Ishikawa (cell line): ENCODE measurements at regions not wholly inside any gene's neighbourhood (a gene's known extent, or its start where the extent isn't known, plus 50 kb on each side); places are given as distances from the start of the nearest gene placed in this dataset.

Experiments
- CEBPB ChIP-seq: IDR thresholded peaks from 2 replicates; pipeline ENCODE4 v1.6.1; 2012
- CREB1 ChIP-seq: IDR thresholded peaks from 2 replicates; pipeline ENCODE4 v1.6.1; 2012; ENCODE audit warnings: low read depth
- EGR1 ChIP-seq: IDR thresholded peaks from 2 replicates; pipeline ENCODE4 v1.6.1; 2012
- EP300 ChIP-seq: IDR thresholded peaks from 2 replicates; pipeline ENCODE4 v1.6.1; 2012; ENCODE audit warnings: borderline replicate concordance
- FOXM1 ChIP-seq: IDR thresholded peaks from 2 replicates; pipeline ENCODE4 v1.6.1; 2012; ENCODE audit warnings: low read depth, borderline replicate concordance
- MAX ChIP-seq: IDR thresholded peaks from 2 replicates; pipeline ENCODE4 v1.6.1; 2012
- RAD21 ChIP-seq: IDR thresholded peaks from 2 replicates; pipeline ENCODE4 v1.6.1; 2012; ENCODE audit warnings: low read depth
- TAF1 ChIP-seq: IDR thresholded peaks from 2 replicates; pipeline ENCODE4 v1.6.1; 2012; ENCODE audit warnings: low read depth, mild to moderate bottlenecking
- USF1 ChIP-seq: IDR thresholded peaks from 2 replicates; pipeline ENCODE4 v1.6.1; 2012
- YY1 ChIP-seq: IDR thresholded peaks from 2 replicates; pipeline ENCODE4 v1.6.1; 2012; ENCODE audit warnings: low read depth
- ZBTB7A ChIP-seq: IDR thresholded peaks from 2 replicates; pipeline ENCODE4 v1.6.1; 2012; ENCODE audit warnings: low read depth

- no peak for TF ChIP-seq CEBPB
- no peak for TF ChIP-seq USF1
- no peak for TF ChIP-seq FOXM1
- TF ChIP-seq RAD21: no peak
- no peak for TF ChIP-seq EGR1
- TF ChIP-seq EP300: no peak
- TF ChIP-seq TAF1: no peak
- TF ChIP-seq MAX: no peak
- TF ChIP-seq ZBTB7A: no peak
- TF ChIP-seq YY1: no peak
- TF ChIP-seq CREB1: no peak
Observed at GRCh38 chr9:130780865-130781504, 54.1 kb upstream of the ABL1 start.
